Sigmoid colon (tissue), 6 donors: ENCODE measurements at regions not wholly inside any gene's neighbourhood (a gene's known extent, or its start where the extent isn't known, plus 50 kb on each side); places are given as distances from the start of the nearest gene placed in this dataset.

Experiments
- DNase-seq: peaks from one replicate; pipeline ENCODE4 v3.0.0-alpha.2; 2019
- H3K27ac ChIP-seq, 4 donors: fragments of 200-600 bp; sonication (generic); one replicate each; pipeline ENCODE4 v1.5.1; 2016 to 2019; ENCODE audit warnings: mild to moderate bottlenecking in 1 of 4
- H3K27me3 ChIP-seq, 3 donors: fragments of 200-600 bp; sonication (generic); one replicate each; pipeline ENCODE4 v1.5.1; 2019; ENCODE audit warnings: mild to moderate bottlenecking in 1 of 3
- H3K36me3 ChIP-seq, 4 donors: fragments of 200-600 bp; sonication (generic); one replicate each; pipeline ENCODE4 v1.5.1; 2016 to 2019
- H3K4me1 ChIP-seq, 4 donors: fragments of 200-600 bp; sonication (generic); one replicate each; pipeline ENCODE4 v1.5.1; 2017 to 2019
- H3K4me3 ChIP-seq, 4 donors: fragments of 200-600 bp; sonication (generic); one replicate each; pipeline ENCODE4 v1.5.1; 2017 to 2019; ENCODE audit warnings: mild to moderate bottlenecking in 2 of 4, moderate library complexity in 1 of 4
- H3K9me3 ChIP-seq, 4 donors: fragments of 200-600 bp in 3 of 4; sonication (generic) in 3 of 4; one replicate each; pipeline versions ENCODE4 v1.5.1 to v1.6.1; 2013 to 2019
- EP300 ChIP-seq, 4 donors: sonication (generic); formaldehyde crosslinking; IDR thresholded peaks; one replicate each; pipeline ENCODE4 v1.6.1; 2017; ENCODE audit warnings: antibody characterized with exemption in 4 of 4
- POLR2A ChIP-seq, 2 donors: fragments of 450-650 bp; IDR thresholded peaks; one replicate each; pipeline ENCODE4 v1.6.1; 2016; ENCODE audit warnings: antibody characterized with exemption in 2 of 2, mild to moderate bottlenecking in 2 of 2, moderate library complexity in 2 of 2
- POLR2AphosphoS5 ChIP-seq, 4 donors: sonication (generic); formaldehyde crosslinking; IDR thresholded peaks; one replicate each; pipeline ENCODE4 v1.6.1; 2017; ENCODE audit warnings: antibody characterized with exemption in 4 of 4
- WGBS, 2 donors: extraction: QIAGEN DNeasy Blood & Tissue Kit; methylation state at CpG; one replicate each; pipeline ENCODE4 v1.1.7; 2013; 5-methylcytosine and 5-hydroxymethylcytosine counted together
- intact Hi-C: fragments of 100-400 bp; cut with DNase I; formaldehyde crosslinking; loops from one replicate; pipeline ENCODE4 v1.15.1; 2023
- TF ChIP-seq, protein P1 (sequence below), 4 experiments: fragments of 450-650 bp in 3 of 4; fragments of 200-600 bp in 1 of 4; IDR thresholded peaks; one replicate each; pipeline ENCODE4 v1.5.1; 2016 to 2019; ENCODE audit warnings: antibody characterized with exemption in 4 of 4, mild to moderate bottlenecking in 3 of 4, moderate library complexity in 2 of 4
- donor health status: healthy with polysubstance abuse.
- donor health status: healthy.

- H3K27ac ChIP-seq: no peak overlapping the region
- peaks cover 0 to 15% (median 7%) of the 10 kb centered on the region in 4 donors for H3K4me1 ChIP-seq
- no peaks in the 10 kb centered on the region for H3K36me3 ChIP-seq
- no peaks in the 10 kb centered on the region for H3K27me3 ChIP-seq
- 52 to 80% methylated on average over 6 of the region's 6 CpGs for WGBS, 2 donors
- H3K9me3 ChIP-seq: peaks cover 0 to 5% (median 0%) of the 10 kb centered on the region in 4 donors
- TF ChIP-seq EP300 (IDR thresholded peaks at IDR 0.05) (no peak), POLR2A (IDR thresholded peaks at IDR 0.05) (no peak), POLR2AphosphoS5 (IDR thresholded peaks at IDR 0.05) (no peak)
- TF ChIP-seq, protein P1, sequence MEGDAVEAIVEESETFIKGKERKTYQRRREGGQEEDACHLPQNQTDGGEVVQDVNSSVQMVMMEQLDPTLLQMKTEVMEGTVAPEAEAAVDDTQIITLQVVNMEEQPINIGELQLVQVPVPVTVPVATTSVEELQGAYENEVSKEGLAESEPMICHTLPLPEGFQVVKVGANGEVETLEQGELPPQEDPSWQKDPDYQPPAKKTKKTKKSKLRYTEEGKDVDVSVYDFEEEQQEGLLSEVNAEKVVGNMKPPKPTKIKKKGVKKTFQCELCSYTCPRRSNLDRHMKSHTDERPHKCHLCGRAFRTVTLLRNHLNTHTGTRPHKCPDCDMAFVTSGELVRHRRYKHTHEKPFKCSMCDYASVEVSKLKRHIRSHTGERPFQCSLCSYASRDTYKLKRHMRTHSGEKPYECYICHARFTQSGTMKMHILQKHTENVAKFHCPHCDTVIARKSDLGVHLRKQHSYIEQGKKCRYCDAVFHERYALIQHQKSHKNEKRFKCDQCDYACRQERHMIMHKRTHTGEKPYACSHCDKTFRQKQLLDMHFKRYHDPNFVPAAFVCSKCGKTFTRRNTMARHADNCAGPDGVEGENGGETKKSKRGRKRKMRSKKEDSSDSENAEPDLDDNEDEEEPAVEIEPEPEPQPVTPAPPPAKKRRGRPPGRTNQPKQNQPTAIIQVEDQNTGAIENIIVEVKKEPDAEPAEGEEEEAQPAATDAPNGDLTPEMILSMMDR (IDR thresholded peaks at IDR 0.05): no peak
- intact Hi-C loops: loop anchor here (10.0 kb wide), 1 partner anchor 140 kb away; no protein-coding TSS in a partner anchor
- H3K4me3 ChIP-seq: no peak overlapping the region
- no peak for DNase-seq
Measured at GRCh38 chr15:45854455-45855202, 219.8 kb downstream of the SQOR start.

DNA sequence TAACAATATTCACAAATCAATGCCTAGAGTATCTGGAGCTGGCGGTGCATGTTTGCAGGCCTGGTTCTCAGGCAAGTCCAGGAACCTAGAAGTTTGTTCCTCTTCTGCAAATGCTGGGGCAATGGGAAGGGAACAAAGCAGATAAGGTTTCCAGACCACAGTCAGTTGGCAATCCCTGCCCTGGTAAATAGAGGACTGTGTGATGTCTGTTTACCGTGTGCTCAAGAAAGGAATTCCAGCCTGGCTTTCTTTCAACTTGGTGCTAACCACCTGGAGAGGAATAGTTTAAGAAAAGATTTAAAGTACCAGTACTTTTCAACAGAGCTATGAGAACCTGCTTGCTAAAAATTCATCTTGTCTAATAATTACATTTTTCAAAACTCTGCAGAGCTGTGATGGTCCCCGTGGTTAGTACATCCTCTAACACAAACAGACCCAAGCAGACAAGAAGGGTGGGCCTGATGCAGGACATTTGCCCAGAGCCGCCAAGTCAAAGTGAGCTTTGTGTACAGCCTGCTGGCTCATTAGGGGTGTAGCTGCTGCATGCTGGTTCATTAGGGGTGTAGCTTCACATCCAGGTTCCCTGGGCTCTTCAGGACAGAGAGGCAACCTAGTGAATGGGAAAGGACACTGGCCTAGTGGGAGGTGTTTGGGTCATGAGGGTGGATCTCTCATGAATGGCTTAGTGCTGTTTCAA lies 220.5 kb downstream of the SQOR start:
- no peak overlapping the region for H3K27ac ChIP-seq
- TF ChIP-seq POLR2AphosphoS5 (IDR thresholded peaks at IDR 0.05): no peak
- TF ChIP-seq EP300 (IDR thresholded peaks at IDR 0.05): no peak
- TF ChIP-seq, protein P1 (IDR thresholded peaks at IDR 0.05): no peak
- TF ChIP-seq POLR2A (IDR thresholded peaks at IDR 0.05): no peak
- no peak for DNase-seq
- peaks cover 0 to 15% (median 7%) of the 10 kb centered on the region in 4 donors for H3K4me1 ChIP-seq
- peaks cover 0 to 4% (median 0%) of the 10 kb centered on the region in 4 donors for H3K9me3 ChIP-seq
- H3K27me3 ChIP-seq: no peaks in the 10 kb centered on the region
- intact Hi-C loops: loop anchor here (10.0 kb wide), 1 partner anchor 141 kb away; no protein-coding TSS in a partner anchor
- H3K4me3 ChIP-seq: no peak overlapping the region
- H3K36me3 ChIP-seq: no peaks in the 10 kb centered on the region
- WGBS, 2 donors: 12 to 44% methylated on average over 4 of the region's 4 CpGs

DNA sequence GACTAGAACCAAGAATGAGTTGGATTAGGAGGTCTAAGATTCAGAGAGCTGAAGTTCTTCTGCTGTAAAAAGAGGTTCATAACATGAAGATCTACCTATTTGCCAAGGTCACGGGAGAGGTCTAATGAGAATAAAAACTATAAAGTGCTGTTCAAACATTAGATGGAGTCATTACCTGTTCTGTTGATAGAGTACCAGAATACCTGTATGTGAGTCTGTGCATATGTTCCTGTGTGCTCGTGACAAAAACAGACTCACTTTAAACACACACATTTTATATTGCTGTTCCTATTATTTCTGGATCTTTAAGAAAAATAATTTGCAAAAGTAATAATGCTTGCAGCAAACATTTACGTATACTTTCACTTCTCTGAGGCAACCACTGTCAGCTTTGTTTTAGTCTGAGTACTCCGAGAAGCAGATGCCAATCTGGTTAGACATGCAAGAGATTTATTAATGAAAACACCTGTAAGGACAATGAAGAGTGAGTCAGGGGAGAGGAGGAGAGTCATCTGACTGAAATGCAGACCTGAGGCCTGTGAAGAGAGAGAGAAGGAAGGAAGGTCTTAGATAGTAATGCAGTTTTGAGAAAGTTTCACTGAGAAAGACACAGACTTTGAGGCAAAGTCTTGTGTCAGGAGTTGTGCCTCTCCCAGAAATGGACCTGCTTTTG lies 221.2 kb downstream of the SQOR start:
- Histone ChIP-seq H3K36me3 (no peaks in the 10 kb centered on the region), H3K9me3 (no peaks in the 10 kb centered on the region), H3K4me1 (peaks cover 0 to 15% (median 7%) of the 10 kb centered on the region in 4 donors), H3K27me3 (no peaks in the 10 kb centered on the region), H3K27ac (no peak overlapping the region), H3K4me3 (no peak overlapping the region)
- 19 to 67% methylated on average over 4 of the region's 4 CpGs for WGBS, 2 donors
- TF ChIP-seq POLR2AphosphoS5 (IDR thresholded peaks at IDR 0.05) (no peak), POLR2A (IDR thresholded peaks at IDR 0.05) (no peak), EP300 (IDR thresholded peaks at IDR 0.05) (no peak)
- TF ChIP-seq, protein P1 (IDR thresholded peaks at IDR 0.05): no peak
- intact Hi-C loops: loop anchor here (10.0 kb wide), 1 partner anchor 141 kb away; no protein-coding TSS in a partner anchor
- no peak for DNase-seq

DNA sequence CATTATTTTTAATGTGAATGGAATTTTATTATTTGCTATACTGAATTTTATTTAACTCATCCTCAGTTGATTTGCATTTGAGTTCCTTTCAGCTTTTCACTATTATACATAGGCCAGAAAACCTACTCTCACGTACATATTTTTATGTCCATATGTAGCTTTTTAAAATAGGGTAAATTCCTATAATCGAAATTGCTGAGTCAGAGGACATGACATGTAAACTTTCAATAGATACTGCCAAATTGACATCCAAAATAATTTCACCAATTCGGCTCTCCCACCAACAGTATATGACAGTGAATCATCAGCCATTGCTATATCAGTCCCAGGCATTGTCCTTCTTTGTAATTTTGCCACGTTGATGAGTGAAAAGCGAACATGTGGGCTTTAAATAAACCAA lies 222.5 kb downstream of the SQOR start:
- Histone ChIP-seq H3K4me3 (no peak overlapping the region), H3K36me3 (no peaks in the 10 kb centered on the region), H3K27me3 (no peaks in the 10 kb centered on the region), H3K9me3 (no peaks in the 10 kb centered on the region), H3K4me1 (peaks cover 0 to 7% (median 6%) of the 10 kb centered on the region in 4 donors), H3K27ac (no peak overlapping the region)
- DNase-seq: no peak
- TF ChIP-seq EP300 (IDR thresholded peaks at IDR 0.05) (no peak), POLR2A (IDR thresholded peaks at IDR 0.05) (no peak), POLR2AphosphoS5 (IDR thresholded peaks at IDR 0.05) (no peak)
- TF ChIP-seq, protein P1 (IDR thresholded peaks at IDR 0.05): no peak
- intact Hi-C loops: loop anchor here (10.0 kb wide), 1 partner anchor 142 kb away; no protein-coding TSS in a partner anchor
- WGBS, 2 donors: 89 to 91% methylated on average over 5 of the region's 5 CpGs
